ENCODE measurements at regions not wholly inside any gene's neighbourhood (a gene's known extent, or its start where the extent isn't known, plus 50 kb on each side); places are given as distances from the start of the nearest gene placed in this dataset.

GRCh38 chr11:98720951-98721350 is 299.8 kb upstream of the CNTN5 start:
- TF ChIP-seq CTCF (IDR thresholded peaks at IDR 0.05 in 4 of 5, conservative IDR thresholded peaks at IDR 0.05 in 1 of 5) (no peak), POLR2A (IDR thresholded peaks at IDR 0.05) (no peak)

Measured in gastrocnemius medialis (tissue), 4 donors.